ACC112 (cell line): ENCODE measurements at regions not wholly inside any gene's neighbourhood (a gene's known extent, or its start where the extent isn't known, plus 50 kb on each side); places are given as distances from the start of the nearest gene placed in this dataset.

ENCODE experiments used
- H2AFZ ChIP-seq: fragments of 200-600 bp; sonication (generic); one replicate; pipeline ENCODE4 v1.6.0; 2017; ENCODE audit warnings: antibody characterized with exemption, low read length; ENCODE audit not compliant: unreplicated experiment
- H3K27ac ChIP-seq: fragments of 200-600 bp; sonication (generic); 2 replicates; pipeline ENCODE4 v1.5.1; 2014; ENCODE audit warnings: low read depth, mild to moderate bottlenecking, antibody characterized with exemption, low read length, moderate library complexity
- H3K27me3 ChIP-seq: fragments of 200-600 bp; sonication (generic); 2 replicates; pipeline ENCODE4 v1.6.1; 2014; ENCODE audit warnings: mild to moderate bottlenecking, antibody characterized with exemption, low read length, moderate library complexity, mixed read lengths; ENCODE audit not compliant: insufficient read depth
- H3K36me3 ChIP-seq: fragments of 200-600 bp; sonication (generic); 2 replicates; pipeline ENCODE4 v1.6.1; 2016; ENCODE audit warnings: mild to moderate bottlenecking, antibody characterized with exemption, low read length, moderate library complexity, mixed read lengths; ENCODE audit not compliant: insufficient read depth
- H3K4me1 ChIP-seq: fragments of 200-600 bp; sonication (generic); one replicate; pipeline ENCODE4 v1.6.1; 2016; ENCODE audit warnings: low read length, mixed read lengths; ENCODE audit not compliant: insufficient read depth, unreplicated experiment, control insufficient read depth
- H3K4me3 ChIP-seq: fragments of 200-600 bp; sonication (generic); 2 replicates; pipeline ENCODE4 v1.5.1; 2014; ENCODE audit warnings: mild to moderate bottlenecking, low read depth, low read length
- H3K79me2 ChIP-seq: fragments of 200-600 bp; sonication (generic); one replicate; pipeline ENCODE4 v1.6.0; 2016; ENCODE audit warnings: low read length; ENCODE audit not compliant: control insufficient read depth, unreplicated experiment, insufficient read depth

DNA sequence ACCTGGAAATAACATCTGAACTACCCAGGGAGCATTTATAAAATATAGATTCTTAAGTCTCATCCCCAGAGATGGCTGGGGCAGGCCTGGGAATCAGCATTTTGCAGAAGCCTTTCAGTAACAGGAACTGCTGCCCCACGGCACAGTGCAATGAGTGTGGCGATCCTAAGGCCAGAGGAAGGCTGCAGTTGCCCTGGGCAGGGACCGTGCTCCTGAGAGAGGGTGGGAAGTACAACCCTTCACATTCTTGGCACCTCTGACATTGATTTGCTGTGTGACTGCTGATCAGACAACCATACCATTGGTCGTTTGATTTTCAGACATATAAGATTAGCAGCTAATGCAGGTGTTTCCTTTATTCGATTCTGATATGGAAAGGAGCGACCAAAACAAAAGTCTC lies 233.6 kb downstream of the STIM2 start:
- Histone ChIP-seq H3K4me1 (no peaks in the 10 kb centered on the region), H3K27me3 (peaks cover 66% of the 10 kb centered on the region), H2AFZ (no peak overlapping the region), H3K27ac (no peak overlapping the region), H3K79me2 (no peaks in the 10 kb centered on the region), H3K4me3 (no peak overlapping the region), H3K36me3 (no peaks in the 10 kb centered on the region)

GRCh38 chr4:27094783-27095182 lies 234.1 kb downstream of the STIM2 start:
- H3K27me3 ChIP-seq, result peaks cover 64% of the 10 kb centered on the region
- H3K4me1 ChIP-seq, result no peaks in the 10 kb centered on the region
- no peak overlapping the region for H2AFZ ChIP-seq
- H3K36me3 ChIP-seq, result no peaks in the 10 kb centered on the region
- H3K79me2 ChIP-seq, result no peaks in the 10 kb centered on the region
- no peak overlapping the region for H3K27ac ChIP-seq
- H3K4me3 ChIP-seq, result no peak overlapping the region

- Histone ChIP-seq H3K27ac (no peak overlapping the region), H3K27me3 (peaks cover 60% of the 10 kb centered on the region), H3K79me2 (no peaks in the 10 kb centered on the region), H3K4me1 (no peaks in the 10 kb centered on the region), H3K36me3 (no peaks in the 10 kb centered on the region), H2AFZ (no peak overlapping the region), H3K4me3 (no peak overlapping the region)
These were observed 235.6 kb downstream of the STIM2 start for GRCh38 chr4:27096142-27096824.

- peaks cover 50% of the 10 kb centered on the region for H3K27me3 ChIP-seq
- no peak overlapping the region for H2AFZ ChIP-seq
- H3K4me3 ChIP-seq, result no peak overlapping the region
- H3K4me1 ChIP-seq, result no peaks in the 10 kb centered on the region
- no peak overlapping the region for H3K27ac ChIP-seq
- no peaks in the 10 kb centered on the region for H3K79me2 ChIP-seq
- no peaks in the 10 kb centered on the region for H3K36me3 ChIP-seq
These were observed 237.4 kb downstream of the STIM2 start for GRCh38 chr4:27098034-27098433.

- Histone ChIP-seq H3K27me3 (peaks cover 47% of the 10 kb centered on the region), H3K4me1 (no peaks in the 10 kb centered on the region), H3K4me3 (no peak overlapping the region), H3K27ac (no peak overlapping the region), H3K79me2 (no peaks in the 10 kb centered on the region), H2AFZ (no peak overlapping the region), H3K36me3 (no peaks in the 10 kb centered on the region)
These were observed 240.1 kb downstream of the STIM2 start for GRCh38 chr4:27100713-27101112.

DNA sequence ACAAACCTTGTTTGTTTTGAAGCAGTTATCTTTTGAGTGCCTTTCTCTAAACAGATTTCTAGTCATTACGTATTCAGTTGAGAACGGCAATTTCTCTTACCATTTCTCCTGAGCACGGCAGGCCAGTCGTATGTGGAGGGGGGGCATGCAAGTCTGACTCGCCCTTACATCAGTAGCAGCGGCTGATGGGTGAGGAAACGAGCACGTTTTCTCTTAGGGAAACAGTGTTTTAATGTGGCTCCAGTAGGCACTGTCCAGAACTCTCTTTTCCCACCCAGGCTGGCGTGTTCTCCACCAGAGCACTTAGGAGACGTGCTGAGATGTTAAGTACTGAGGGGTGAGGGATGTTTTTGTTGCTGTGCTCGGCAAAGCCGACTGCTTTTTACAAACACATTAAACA lies 240.5 kb downstream of the STIM2 start:
- Histone ChIP-seq H3K27me3 (peaks cover 43% of the 10 kb centered on the region), H3K4me3 (no peak overlapping the region), H3K36me3 (no peaks in the 10 kb centered on the region), H2AFZ (no peak overlapping the region), H3K79me2 (no peaks in the 10 kb centered on the region), H3K4me1 (no peaks in the 10 kb centered on the region), H3K27ac (no peak overlapping the region)

GRCh38 chr4:27101561-27101960 lies 240.9 kb downstream of the STIM2 start:
- H2AFZ ChIP-seq, result no peak overlapping the region
- H3K4me3 ChIP-seq, result no peak overlapping the region

GRCh38 chr4:27111627-27112026 lies 251.0 kb downstream of the STIM2 start:
- H3K4me3 ChIP-seq, result no peak overlapping the region
- H3K4me1 ChIP-seq, result no peaks in the 10 kb centered on the region
- H3K27me3 ChIP-seq, result peaks cover 9% of the 10 kb centered on the region
- no peak overlapping the region for H2AFZ ChIP-seq
- no peak overlapping the region for H3K27ac ChIP-seq
- no peaks in the 10 kb centered on the region for H3K79me2 ChIP-seq
- no peaks in the 10 kb centered on the region for H3K36me3 ChIP-seq

More at GRCh38 chr4:27101561-27101960, 240.9 kb downstream of the STIM2 start:
- Histone ChIP-seq H3K79me2 (no peaks in the 10 kb centered on the region), H3K27ac (no peak overlapping the region), H3K36me3 (no peaks in the 10 kb centered on the region), H3K27me3 (peaks cover 40% of the 10 kb centered on the region), H3K4me1 (no peaks in the 10 kb centered on the region)

DNA sequence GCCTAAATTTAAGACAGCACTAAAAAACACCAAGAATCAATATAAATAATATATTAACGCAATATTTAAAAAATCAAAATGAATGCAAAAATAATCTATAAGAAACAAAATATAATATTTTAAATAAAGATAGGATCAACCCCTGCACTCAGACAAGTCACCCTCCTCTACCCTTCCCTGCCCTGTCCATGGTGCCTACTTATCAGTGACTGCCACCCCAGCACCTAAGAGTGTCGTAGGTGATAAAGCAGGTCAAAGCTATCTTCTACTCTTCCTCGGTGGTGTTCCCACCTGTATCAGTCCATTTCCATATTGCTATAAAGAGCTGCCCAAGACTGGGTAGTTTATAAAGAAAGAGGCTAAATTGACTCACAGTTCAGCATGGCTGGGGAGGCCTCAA lies 251.9 kb downstream of the STIM2 start:
- Histone ChIP-seq H3K79me2 (no peaks in the 10 kb centered on the region), H3K4me1 (no peaks in the 10 kb centered on the region), H2AFZ (no peak overlapping the region), H3K4me3 (no peak overlapping the region), H3K27ac (no peak overlapping the region), H3K27me3 (peaks cover 9% of the 10 kb centered on the region), H3K36me3 (no peaks in the 10 kb centered on the region)

DNA sequence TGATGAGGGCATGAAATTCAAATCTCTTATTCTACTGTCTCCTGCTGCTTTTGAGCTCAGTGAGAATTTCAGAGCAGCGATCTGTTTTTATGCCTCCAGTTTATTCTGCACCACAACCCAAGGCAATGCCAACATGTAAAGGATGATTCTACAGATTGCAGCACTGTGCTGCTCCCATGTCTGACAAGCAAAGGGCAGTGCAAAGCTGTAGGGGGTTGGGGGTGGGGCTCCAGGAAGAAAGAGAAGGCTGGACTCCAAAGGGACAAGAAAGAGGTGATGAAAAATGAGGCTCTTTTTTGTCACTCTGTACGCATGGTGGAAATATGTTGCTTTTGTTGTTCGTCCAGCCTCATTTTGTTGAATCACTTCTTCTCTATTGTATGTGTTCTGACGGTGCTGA lies 254.6 kb downstream of the STIM2 start:
- no peaks in the 10 kb centered on the region for H3K79me2 ChIP-seq
- H3K36me3 ChIP-seq, result no peaks in the 10 kb centered on the region
- no peak overlapping the region for H3K4me3 ChIP-seq
- H2AFZ ChIP-seq, result no peak overlapping the region
- no peaks in the 10 kb centered on the region for H3K4me1 ChIP-seq
- peaks cover 16% of the 10 kb centered on the region for H3K27me3 ChIP-seq
- H3K27ac ChIP-seq, result no peak overlapping the region

- Histone ChIP-seq H3K27ac (no peak overlapping the region), H3K36me3 (no peaks in the 10 kb centered on the region), H3K79me2 (no peaks in the 10 kb centered on the region), H3K4me3 (no peak overlapping the region), H3K27me3 (peaks cover 22% of the 10 kb centered on the region), H3K4me1 (no peaks in the 10 kb centered on the region), H2AFZ (no peak overlapping the region)
These were observed 256.8 kb downstream of the STIM2 start for GRCh38 chr4:27117453-27117852.
